Transverse colon (tissue), 4 donors: ENCODE measurements at regions not wholly inside any gene's neighbourhood (a gene's known extent, or its start where the extent isn't known, plus 50 kb on each side); places are given as distances from the start of the nearest gene placed in this dataset.

Experiments
- CTCF ChIP-seq, 5 experiments: fragments of 200-600 bp in 3 of 5; fragments of 450-650 bp in 2 of 5; sonication (generic) in 3 of 5; IDR thresholded peaks; 1 replicate in 2 of 5; 2 replicates in 3 of 5; pipeline ENCODE4 v1.5.1; 2016 to 2017; ENCODE audit warnings: antibody characterized with exemption in 5 of 5, inconsistent platforms in 3 of 5, mild to moderate bottlenecking in 2 of 5, moderate library complexity in 1 of 5
- POLR2AphosphoS5 ChIP-seq, 3 donors: sonication (generic); formaldehyde crosslinking; IDR thresholded peaks; one replicate each; pipeline ENCODE4 v1.6.1; 2016; ENCODE audit warnings: antibody characterized with exemption in 3 of 3

- TF ChIP-seq CTCF (IDR thresholded peaks at IDR 0.05): no peak
- TF ChIP-seq POLR2AphosphoS5 (IDR thresholded peaks at IDR 0.05): no peak
Measured at GRCh38 chr4:91795947-91796346, 507.8 kb upstream of the GRID2 start.
